GM13976 (cell line): ENCODE measurements at regions not wholly inside any gene's neighbourhood (a gene's known extent, or its start where the extent isn't known, plus 50 kb on each side); places are given as distances from the start of the nearest gene placed in this dataset.
"Not testable (repeated sequence)": the region's sequence is repeated elsewhere in the genome, so short reads cannot be mapped to it uniquely, and the experiment has no call there.

Source experiments
- DNase-seq: peaks from one replicate; pipeline ENCODE4 v3.0.0; 2012; ENCODE audit warnings: low spot score
- CTCF ChIP-seq: IDR thresholded peaks from 2 replicates; pipeline ENCODE4 v1.5.1; 2012; ENCODE audit warnings: borderline replicate concordance, mild to moderate bottlenecking; ENCODE audit not compliant: insufficient read depth; ENCODE audit errors: extremely low read depth, missing control alignments, control extremely low read depth
- in situ Hi-C: fragments of 300-500 bp; cut with MboI; formaldehyde crosslinking; loops from one replicate; pipeline ENCODE4 v1.12.0; 2022; ENCODE audit warnings: low sequenced_read_pairs, mixed read lengths, inconsistent platforms; ENCODE audit not compliant: unreplicated experiment

DNA sequence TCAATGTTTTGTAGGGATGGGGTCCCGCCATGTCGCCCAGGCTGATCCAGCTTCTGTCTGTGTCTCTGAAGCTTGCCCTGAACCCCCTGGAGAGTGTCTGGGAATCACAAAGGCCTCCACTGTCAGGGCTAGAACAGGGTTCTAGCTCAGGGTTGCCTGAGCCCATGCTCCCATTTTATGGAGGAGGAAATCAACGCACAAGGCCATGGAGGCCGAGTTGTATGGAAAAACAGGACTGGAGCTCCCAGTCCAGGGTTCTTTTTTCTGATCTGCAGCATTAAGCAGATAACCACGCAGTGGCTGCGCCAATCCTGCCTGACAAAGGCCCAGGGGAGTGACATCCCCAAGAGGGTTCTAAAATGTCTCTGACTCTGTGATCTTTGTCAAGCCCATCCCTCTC lies 67.6 kb upstream of the NBPF3 start:
- no peak for TF ChIP-seq CTCF
- no peak for DNase-seq
- in situ Hi-C loops, result loop anchor here (10.0 kb wide), 1 partner anchor 138 kb away; no protein-coding TSS in a partner anchor

DNA sequence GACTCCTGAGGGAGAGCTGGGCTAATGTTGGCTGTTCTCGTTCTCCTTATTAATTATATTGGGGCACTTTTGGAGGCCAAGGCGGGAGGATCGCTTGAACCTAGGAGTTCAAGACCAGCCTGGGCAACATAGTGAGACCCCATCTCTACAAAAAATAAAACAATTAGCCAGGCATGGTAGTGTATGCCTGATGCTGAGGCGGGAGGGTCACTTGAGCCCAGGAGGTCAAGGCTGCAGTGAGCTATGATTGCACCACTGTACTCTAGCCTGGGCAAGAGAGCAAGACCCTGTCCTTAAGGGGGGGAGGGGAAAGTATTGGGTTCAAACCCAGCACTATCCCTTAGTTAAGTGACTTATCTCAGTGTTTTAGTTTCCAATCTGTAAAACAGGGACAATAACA lies 70.0 kb upstream of the NBPF3 start:
- in situ Hi-C loops, result loop anchor here (10.0 kb wide), 1 partner anchor 135 kb away; no protein-coding TSS in a partner anchor
- no peak for DNase-seq
- no peak for TF ChIP-seq CTCF

GRCh38 chr1:21368515-21369289 lies 71.2 kb upstream of the NBPF3 start:
- in situ Hi-C loops, result no loop called here
- TF ChIP-seq CTCF, result peak; percentile 88
- DNase-seq, result peak; percentile 65

- in situ Hi-C loops, DNase-seq: not testable (repeated sequence)
Measured at GRCh38 chr1:21367973-21368514, 71.9 kb upstream of the NBPF3 start.

DNA sequence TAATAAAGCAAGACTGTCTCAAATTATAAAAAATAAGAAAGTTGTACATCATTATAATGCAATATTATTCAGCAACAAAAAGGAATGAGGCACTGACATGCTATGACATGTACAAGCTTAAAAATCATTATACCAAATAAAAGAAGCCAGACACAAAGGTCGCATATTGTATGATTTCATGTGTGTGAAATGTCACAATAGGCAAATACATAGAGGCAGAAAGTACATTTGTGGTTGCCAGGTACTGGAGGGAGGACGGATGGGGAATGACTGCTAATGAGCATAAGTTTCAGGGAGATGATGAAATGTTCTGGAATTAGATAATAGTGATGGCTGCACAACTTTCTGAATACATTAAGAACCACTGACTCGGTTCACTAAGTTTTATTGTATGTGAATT lies 73.6 kb upstream of the NBPF3 start:
- DNase-seq, result no peak
- in situ Hi-C loops, result no loop called here
- no peak for TF ChIP-seq CTCF

GRCh38 chr1:21365036-21365435 lies 74.8 kb upstream of the ECE1 start:
- DNase-seq, result no peak
- TF ChIP-seq CTCF, result no peak
- in situ Hi-C loops, result no loop called here

- no peak for DNase-seq
- no peak for TF ChIP-seq CTCF
- in situ Hi-C loops, result no loop called here
Measured at GRCh38 chr1:21362096-21362495, 71.8 kb upstream of the ECE1 start.
